ENCODE measurements at regions not wholly inside any gene's neighbourhood (a gene's known extent, or its start where the extent isn't known, plus 50 kb on each side); places are given as distances from the start of the nearest gene placed in this dataset.

DNA sequence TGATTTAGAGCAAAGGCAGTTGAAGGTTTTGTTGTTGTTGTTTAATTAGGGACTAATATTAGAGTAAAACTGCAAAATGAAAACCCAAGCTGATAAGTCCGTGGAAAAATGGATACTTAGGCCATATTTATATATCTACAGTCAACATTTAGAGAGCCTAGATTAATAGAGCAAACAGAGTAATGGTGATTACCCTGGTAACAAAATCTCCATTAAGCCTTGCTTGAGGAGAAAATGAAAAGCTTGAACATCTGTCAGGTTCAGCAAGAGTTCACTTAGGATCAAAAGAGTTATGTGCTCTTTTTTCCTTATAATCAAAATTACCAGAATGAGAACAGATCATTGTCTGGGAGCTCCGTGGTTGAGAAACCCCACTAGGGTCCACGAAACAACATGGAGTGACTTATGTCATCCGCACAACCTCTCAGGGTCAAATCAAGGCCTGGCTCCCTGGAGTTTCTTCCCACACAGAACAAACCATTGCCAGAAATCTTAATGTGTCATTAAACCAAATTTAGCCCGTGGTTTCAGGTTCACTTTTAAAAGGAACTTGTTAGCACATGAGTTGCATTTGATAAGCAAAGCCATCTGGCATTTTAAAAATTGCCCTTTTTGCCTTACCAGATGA is 381.2 kb downstream of the GABRB3 start:
- no peak for TF ChIP-seq CTCF (IDR thresholded peaks at IDR 0.05; ENCODE audit: insufficient read depth, low read depth, low read length, missing control alignments)
- DNase-seq (ENCODE audit: low read depth) = no peak
- no peak overlapping the region for H3K4me3 ChIP-seq (ENCODE audit: low read length)

DNA sequence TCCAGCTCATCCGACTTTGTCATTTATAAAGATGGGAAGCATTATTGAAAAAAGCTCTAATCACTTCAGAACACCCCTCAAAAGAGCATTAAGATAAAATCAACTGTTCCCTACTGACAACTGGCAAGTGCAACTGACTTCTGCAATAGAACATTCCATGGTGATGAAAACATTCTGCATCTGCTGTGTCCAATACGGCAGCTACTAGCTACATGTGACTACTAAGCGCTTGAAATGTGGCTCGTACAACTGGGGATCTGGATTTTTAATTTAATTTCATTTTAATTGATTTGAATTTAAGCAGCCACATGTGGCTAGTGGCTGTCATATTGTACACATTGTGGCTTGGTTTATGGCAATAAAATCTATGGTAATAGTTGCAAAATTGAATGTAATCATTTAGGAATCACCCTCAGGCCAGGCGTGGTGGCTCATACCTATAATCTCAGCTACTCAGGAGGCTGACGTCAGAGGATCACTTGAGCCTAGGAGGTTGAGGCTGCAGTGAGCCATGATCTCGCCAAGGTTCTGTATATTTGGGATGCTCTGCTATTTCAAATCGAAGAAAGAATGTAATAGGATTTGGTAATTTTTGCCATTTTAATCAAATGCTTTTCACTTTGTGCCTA is 390.3 kb downstream of the GABRB3 start:
- H3K4me3 ChIP-seq (ENCODE audit: low read length) = no peak overlapping the region
- no peak for TF ChIP-seq CTCF (IDR thresholded peaks at IDR 0.05; ENCODE audit: insufficient read depth, low read depth, low read length, missing control alignments)
- DNase-seq (ENCODE audit: low read depth) = no peak

- no peak for TF ChIP-seq CTCF (IDR thresholded peaks at IDR 0.05; ENCODE audit: insufficient read depth, low read depth, low read length, missing control alignments)
- H3K4me3 ChIP-seq (ENCODE audit: low read length) = no peak overlapping the region
- no peak for DNase-seq (ENCODE audit: low read depth)
These were observed 394.6 kb downstream of the GABRB3 start for GRCh38 chr15:26378304-26378703.

GRCh38 chr15:26376243-26376642 is 396.6 kb downstream of the GABRB3 start:
- no peak for DNase-seq (ENCODE audit: low read depth)
- no peak overlapping the region for H3K4me3 ChIP-seq (ENCODE audit: low read length)
- TF ChIP-seq CTCF (IDR thresholded peaks at IDR 0.05; ENCODE audit: insufficient read depth, low read depth, low read length, missing control alignments) = no peak

DNA sequence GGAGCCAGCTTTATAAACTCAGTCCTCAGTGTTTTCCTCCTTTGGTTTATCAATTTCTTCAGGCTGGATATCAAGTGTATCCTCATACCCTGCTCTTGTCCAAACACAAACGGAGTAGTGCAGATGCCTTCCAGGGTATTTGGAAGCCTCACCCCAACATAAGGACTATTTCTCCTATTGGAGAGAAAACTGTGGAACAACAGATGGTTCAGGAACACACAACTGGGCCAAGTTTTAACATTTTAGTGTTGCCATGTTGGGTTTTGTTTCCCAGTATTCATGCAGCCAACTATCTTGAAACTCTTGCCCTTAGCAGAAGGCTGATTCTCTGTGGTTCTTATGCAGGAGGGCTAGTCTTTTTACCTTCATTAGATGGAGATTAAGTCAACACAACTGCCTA is 398.1 kb downstream of the GABRB3 start:
- H3K4me3 ChIP-seq (ENCODE audit: low read length) = no peak overlapping the region
- TF ChIP-seq CTCF (IDR thresholded peaks at IDR 0.05; ENCODE audit: insufficient read depth, low read depth, low read length, missing control alignments) = no peak
- DNase-seq (ENCODE audit: low read depth) = no peak

GRCh38 chr15:26372706-26373105 is 400.2 kb downstream of the GABRB3 start:
- TF ChIP-seq CTCF (IDR thresholded peaks at IDR 0.05; ENCODE audit: insufficient read depth, low read depth, low read length, missing control alignments) = no peak
- no peak overlapping the region for H3K4me3 ChIP-seq (ENCODE audit: low read length)
- DNase-seq (ENCODE audit: low read depth) = no peak

- no peak for DNase-seq (ENCODE audit: low read depth)
- no peak for TF ChIP-seq CTCF (IDR thresholded peaks at IDR 0.05; ENCODE audit: insufficient read depth, low read depth, low read length, missing control alignments)
- H3K4me3 ChIP-seq (ENCODE audit: low read length) = no peak overlapping the region
These were observed 407.8 kb downstream of the GABRB3 start for GRCh38 chr15:26365077-26365476.
